Coronary artery (tissue), 2 donors: ENCODE measurements at regions not wholly inside any gene's neighbourhood (a gene's known extent, or its start where the extent isn't known, plus 50 kb on each side); places are given as distances from the start of the nearest gene placed in this dataset.

ENCODE experiments used
- DNase-seq: peaks from one replicate; pipeline ENCODE4 v3.0.0-alpha.2; 2017; ENCODE audit warnings: low spot score
- H3K27ac ChIP-seq, 2 donors: fragments of 200-600 bp; sonication (generic); one replicate each; pipeline ENCODE4 v1.5.1; 2016 to 2019
- H3K4me3 ChIP-seq: fragments of 200-600 bp; sonication (generic); 2 replicates; pipeline ENCODE4 v1.5.1; 2016; ENCODE audit warnings: mild to moderate bottlenecking, moderate library complexity
- CTCF ChIP-seq: fragments of 200-600 bp; sonication (generic); IDR thresholded peaks from one replicate; pipeline ENCODE4 v1.5.1; 2019; ENCODE audit warnings: antibody characterized with exemption

- Histone ChIP-seq H3K4me3 (no peak overlapping the region), H3K27ac (no peak overlapping the region)
- TF ChIP-seq CTCF: no peak
- no peak for DNase-seq
Observed at GRCh38 chr14:86050757-86051156, 520.8 kb downstream of the FLRT2 start.

- no peak for TF ChIP-seq CTCF
- DNase-seq: no peak
- Histone ChIP-seq H3K4me3 (no peak overlapping the region), H3K27ac (no peak overlapping the region)
Observed at GRCh38 chr14:86050072-86050683, 520.2 kb downstream of the FLRT2 start.

GRCh38 chr14:86039176-86039575 is 509.2 kb downstream of the FLRT2 start:
- TF ChIP-seq CTCF: no peak
- Histone ChIP-seq H3K27ac (no peak overlapping the region), H3K4me3 (no peak overlapping the region)
- DNase-seq: no peak

GRCh38 chr14:86038387-86039042 is 508.6 kb downstream of the FLRT2 start:
- no peak for DNase-seq
- TF ChIP-seq CTCF: no peak
- no peak overlapping the region for H3K4me3 ChIP-seq
- no peak overlapping the region for H3K27ac ChIP-seq

- Histone ChIP-seq H3K4me3 (no peak overlapping the region), H3K27ac (no peak overlapping the region)
- no peak for DNase-seq
- no peak for TF ChIP-seq CTCF
Observed at GRCh38 chr14:86035882-86036281, 505.9 kb downstream of the FLRT2 start.

GRCh38 chr14:86027990-86028389 is 498.0 kb downstream of the FLRT2 start:
- H3K27ac ChIP-seq: no peak overlapping the region
- H3K4me3 ChIP-seq: no peak overlapping the region
- TF ChIP-seq CTCF: no peak
- DNase-seq: no peak

- no peak for DNase-seq
- no peak for TF ChIP-seq CTCF
- no peak overlapping the region for H3K4me3 ChIP-seq
- H3K27ac ChIP-seq: no peak overlapping the region
Observed at GRCh38 chr14:86027144-86027543, 497.2 kb downstream of the FLRT2 start.
